HG02610 (cell line): ENCODE measurements at regions not wholly inside any gene's neighbourhood (a gene's known extent, or its start where the extent isn't known, plus 50 kb on each side); places are given as distances from the start of the nearest gene placed in this dataset.

Source experiments
- ATAC-seq: cut with Tn5 transposase; IDR thresholded peaks from one replicate; pipeline ENCODE4 v1.9.1; 2021; ENCODE audit warnings: mild to moderate bottlenecking, moderate library complexity; ENCODE audit not compliant: unreplicated experiment

DNA sequence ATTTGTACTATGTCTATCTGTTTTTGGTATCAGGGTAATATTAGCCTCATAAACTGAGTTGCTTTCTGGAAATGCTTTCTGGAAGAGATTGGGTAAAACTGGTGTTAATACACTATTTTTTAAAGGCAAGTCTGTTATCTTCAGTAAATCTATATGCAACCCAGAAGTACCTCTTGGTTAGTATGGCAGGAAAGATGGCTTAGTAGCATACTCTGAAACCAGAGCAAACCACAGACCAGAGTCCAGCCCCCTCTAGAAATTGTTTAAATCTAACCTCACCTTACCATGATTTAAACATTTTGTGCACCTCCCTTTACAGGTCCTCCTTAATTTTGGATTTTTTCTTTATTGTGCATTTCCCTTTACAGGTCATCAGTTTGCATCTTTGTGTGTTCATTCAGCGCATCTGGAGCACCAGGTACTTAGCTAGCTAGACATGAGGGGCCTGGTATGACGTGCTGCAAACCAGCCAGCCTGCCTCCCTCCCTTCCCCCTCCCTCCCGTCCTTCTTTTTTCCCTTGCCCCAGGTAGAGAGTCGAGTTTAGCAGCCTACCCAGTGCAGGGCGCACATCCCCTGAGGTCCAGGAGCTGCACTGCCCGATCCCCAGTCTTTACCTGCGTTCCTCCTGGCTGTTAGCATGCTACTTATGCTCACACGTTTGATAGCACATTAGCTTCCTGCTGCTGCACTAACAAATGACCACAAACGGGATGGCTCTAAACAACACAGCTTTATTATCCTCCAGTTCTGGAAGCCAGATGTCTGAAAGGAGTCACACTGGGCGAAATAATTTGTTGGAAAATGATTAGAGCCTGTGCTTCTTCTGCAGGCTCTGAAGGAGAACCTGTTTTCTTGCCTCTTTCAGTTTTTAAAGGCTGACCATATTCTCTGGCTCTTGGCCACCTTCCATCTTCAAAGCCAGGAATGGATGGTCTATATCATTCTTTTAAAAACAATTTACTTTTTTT, 299.9 kb upstream of the HABP2 start:
- ATAC-seq: no peak

DNA sequence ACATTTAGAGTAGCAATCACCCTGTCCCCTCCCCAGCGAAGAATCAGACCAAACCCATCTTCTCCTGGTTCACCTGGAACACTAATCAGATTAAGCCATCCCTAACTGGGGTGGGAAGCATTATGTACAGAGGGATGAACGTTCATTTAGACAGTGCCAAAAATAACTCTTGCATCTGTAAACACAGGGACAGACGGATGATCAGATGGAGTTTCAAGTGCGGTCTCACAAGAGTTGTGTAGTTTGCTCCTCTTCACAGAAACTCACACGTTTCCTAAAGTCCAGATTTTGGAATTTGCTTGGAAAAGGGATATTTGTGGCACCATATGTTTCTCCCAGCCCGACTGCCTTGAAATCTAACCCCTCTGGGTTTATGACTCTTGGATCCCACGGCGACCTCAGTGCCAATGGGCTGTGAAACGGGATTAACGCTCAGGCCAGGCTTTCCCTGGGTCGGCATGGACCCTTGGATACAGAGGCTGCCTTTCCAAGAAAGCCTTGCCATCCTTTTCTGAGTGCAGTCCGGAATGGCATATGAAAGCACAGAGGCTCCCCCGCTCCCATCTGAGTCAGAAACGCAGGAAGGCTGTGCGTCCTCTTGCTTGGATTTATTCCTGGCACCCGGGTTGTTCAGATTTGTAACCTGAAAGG, 293.2 kb upstream of the HABP2 start:
- ATAC-seq: no peak

DNA sequence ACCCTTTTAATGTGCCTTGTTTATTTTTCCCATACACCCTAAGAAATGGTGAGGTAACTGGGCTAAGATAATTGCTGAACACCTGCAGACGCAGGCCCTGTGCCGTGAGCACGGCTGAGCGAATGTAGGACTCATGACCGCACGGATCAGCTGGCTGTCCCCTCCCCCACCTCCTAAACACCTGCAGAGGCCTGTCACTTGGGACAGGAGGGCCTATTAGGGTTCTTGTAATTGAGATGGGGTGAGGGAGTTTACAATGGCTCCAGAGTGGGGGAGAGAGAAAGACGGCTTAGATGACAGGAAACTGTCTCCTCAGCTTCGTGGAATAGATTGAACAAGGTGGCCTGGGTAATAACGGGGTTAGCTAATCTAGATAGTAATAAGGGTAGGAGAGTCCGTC, 291.7 kb upstream of the HABP2 start:
- ATAC-seq: no peak

DNA sequence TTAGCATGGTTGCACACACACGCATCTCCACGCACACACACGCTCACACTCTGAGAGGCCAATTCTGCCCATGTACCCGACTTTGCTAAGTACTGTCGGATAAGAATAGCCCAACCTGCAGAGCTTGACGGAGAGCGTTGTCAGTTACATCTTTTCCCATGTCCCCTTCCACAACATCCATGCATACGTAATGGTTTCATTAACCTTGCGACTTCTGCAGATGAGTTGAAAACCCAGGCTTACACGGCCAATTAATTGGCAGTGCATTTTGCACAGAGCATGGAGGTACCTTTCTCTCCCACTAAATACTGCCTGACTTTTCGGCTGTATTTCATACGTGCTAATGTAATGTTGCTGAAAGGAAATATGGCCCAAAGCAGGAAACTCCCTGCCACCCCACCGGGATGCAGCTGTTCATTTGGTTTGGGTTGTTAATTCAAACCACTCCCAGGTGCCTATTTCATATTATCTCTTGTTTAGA, 291.2 kb upstream of the HABP2 start:
- ATAC-seq: no peak

DNA sequence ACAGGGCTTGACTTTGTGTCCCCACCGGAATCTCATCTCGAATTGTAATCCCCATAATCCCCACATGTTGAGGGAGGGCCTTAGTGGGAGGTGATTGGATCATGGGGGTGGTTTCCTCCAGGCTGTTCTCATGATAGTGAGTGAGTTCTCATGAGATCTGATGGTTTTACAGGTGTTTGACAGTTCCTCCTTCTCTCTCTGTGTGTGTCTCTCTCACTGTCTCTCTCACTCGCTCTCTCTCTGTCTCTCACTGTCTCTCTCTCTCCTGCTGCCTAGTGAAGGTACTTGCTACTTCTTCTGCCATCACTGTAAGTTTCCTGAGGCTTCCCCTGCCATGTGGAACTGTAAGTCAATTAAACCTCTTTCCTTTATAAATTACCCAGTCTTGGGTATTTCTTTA, 289.8 kb upstream of the HABP2 start:
- ATAC-seq: no peak

DNA sequence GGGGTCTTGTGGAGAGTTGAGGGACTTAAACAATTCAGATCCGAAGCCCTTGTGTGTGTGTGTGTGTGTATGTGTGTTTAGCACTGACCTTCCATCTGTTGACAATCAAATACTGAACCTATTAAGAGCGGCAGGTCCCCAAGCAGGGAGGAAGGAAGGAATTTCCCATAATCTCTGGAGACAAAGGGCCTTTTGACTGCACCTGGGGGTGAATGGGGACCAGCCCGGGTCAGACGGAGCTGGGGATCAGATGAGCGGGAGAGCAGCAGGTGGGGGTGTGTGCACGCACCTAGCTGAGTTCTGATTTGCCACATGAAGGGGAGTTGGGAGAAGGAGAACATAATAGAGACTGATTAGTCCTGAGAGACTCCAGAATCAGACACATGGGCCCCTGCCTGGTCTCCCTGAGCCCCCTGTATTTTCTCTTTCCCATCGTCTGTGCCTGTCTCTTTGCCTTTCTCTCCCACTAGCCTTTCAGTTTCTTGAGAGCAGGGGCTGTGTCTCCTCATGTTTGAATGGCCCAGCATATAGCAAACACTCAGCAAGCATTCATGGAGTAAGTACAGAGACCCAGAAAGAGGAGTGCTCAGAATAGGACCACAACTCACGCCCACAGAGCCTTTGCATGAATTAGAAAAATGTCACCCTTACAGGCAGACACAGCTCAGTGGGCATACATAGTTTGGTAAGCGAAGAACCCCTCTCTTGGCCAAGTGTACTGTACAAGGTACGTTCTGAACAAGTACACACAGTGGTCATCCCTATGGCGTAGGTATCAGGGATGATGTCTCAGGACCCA, 288.3 kb upstream of the HABP2 start:
- ATAC-seq: no peak

DNA sequence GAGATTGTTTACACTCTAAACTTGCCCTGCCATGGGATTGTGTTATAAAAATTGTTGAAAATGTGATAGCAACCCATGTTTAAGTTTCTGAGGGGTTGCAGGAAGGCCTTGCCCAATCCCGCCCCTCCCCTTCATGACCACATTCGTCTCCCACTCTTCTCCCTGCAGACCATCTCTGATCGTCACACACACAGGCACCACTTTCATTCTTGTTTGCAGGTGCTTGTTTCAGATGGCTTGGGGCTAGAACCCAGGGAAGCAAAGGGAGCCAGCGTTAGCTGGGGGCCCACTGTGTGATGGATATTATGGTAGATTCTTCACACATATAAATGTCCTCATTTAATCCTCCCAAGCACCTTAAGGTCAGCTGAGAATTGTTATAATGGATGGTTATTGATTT, 286.7 kb upstream of the HABP2 start:
- ATAC-seq: no peak

DNA sequence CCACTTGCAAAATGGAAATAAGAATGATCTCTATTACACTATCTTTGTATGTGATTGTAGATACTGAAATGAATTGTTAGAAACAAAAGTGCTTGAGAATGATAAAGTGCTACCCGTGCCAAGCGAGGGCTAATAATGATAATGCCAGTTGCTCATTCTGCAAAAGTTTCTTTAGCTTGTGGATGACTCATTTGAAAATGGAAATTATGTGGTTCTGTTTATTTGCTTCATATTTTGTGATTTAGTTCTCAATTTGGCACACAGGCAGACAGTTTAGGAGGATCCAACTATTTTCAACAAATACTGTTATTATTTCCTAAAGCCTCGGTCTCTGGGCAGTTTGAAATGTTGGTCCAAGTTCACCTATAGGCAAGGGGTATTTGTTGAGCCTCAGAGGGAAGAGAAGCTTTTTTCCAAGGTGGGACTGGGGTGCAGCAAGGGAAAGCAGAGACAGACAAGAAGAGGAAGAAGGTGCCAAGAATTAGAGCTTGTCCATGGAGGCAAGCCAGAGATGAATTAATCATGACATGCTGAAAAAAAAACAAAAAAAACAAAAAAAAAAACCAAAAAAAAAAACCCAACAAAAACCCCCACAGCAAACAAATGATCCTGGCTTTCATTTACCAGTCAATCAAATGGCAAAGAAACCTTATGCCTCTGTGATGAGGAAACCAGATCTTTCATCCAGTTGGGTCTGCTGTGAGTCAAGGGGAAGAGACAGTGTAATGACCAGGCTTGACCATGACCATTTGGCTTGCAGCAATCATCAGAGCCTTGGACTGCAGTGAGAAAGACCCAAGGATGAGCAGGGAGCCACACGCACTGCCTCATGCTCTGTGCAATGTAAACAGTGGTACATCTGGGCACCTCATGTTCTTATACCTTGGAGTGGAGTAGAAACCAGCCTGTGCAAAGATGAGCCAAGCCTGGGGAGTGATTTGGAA, 285.0 kb upstream of the HABP2 start:
- no peak for ATAC-seq

DNA sequence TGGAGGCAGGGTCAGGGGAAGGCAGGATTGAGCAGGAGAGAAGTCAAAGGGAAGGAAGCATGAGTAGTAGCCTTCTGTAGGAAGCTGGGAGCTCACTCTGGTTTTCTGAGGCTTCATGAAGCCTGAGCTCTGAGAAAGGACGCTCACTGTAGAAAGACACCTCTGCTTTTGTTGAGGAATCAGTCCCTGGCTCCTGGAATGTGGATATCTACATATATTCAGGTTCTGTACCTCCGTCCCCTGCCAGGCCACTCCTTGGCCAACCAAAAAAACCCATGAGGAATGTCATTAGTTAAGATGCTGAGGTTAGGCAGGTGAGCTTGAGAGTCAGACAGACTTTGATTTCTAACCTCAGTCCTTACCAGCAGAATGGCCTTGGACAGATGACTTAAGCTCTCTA, 283.5 kb upstream of the HABP2 start:
- ATAC-seq: no peak

DNA sequence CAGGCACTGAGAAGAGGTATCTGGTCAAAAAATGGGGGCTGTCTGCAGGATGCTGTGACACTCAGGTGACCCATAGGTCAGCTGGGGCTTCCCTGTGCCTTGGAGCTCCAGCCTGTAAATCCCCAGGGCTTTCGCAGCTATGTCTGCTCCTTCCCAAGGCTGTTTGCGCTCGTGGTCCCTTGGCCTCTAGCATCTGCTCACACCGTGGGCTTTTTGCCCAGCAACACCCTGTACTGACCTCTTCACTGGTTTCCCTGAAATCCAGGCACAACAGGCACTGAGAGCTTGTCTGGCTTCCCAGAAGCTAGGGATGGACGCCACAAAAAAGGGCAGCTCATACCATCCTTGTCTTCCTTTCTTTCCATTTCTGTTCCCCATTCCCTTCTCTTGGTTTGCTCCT, 280.3 kb upstream of the HABP2 start:
- ATAC-seq: no peak

DNA sequence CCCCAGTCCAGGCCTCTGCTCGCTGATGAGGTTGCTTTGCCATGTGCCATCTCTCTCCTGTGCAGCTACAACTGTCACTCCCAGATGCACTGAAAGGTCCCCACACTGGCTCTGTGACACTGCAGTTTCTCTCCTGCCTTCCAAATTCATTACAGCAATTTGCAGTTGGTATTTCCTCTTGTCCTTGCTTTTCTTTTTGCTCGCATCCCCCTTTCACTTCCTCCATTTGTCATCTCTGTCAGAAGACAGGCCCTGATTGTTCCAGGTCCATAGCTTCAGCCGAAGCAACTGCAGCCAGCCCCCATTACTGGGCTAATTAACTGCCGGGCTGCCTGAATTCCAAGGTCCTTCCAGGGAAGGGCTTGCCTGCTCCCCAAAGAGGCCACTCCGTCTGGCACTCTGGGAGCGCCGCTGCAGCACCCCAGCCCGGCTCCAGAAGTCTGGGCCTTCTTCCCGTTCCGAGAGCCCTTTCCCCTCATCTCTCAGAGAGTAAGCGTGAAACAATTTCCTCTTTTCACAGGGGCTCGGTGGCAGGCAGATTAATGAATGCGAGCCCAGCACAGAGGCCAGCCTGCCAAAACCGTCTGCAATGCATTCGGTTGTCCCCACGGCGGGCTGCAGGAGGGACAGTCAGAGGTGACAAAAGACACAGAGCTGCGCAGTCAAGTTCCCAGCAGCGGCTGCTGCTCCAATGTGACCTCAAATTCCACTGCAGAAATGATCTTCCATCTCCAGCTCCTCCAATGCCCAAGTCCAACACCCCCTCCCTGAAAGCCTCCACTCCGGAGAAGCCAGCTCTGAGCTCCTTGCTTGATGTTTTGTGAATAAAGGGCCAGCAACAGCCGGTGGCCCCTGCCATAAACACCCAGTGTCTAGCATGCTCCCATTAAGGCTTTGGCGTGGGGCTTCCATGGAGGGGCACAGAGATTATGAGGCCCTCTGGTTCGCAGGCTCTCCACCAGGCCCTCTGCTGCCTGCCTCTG, 279.4 kb upstream of the HABP2 start:
- ATAC-seq: no peak

DNA sequence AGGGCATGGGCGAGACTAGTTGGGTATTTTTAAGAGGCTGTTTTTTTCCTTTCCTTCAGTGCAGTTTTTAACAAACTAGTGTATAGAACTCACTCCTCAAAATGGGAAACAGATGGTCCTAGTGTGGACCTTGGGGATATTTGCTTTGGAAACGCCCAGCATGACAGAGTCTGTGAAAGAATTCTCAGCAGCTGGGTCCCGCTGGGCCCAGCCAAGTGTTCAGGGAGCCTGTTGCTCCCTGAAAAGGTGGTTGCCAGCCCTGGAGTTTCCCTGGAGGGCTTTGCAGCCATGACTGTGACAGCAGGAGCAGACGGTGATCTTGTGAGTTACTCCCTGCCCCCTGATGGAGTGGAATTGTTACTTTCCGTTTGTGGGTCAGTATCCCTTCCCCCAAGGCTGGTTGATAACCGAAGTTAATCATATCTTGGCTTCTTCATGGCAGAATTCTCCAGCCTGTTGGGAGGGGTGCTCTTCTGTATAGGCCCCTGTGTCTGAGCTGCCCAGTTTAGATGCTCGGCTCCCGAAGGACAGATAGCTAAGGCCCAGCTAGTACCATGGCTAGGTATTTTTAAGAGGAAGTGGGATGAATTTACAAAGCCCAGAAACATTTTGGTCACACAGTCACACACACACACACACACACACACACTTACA, 278.6 kb upstream of the HABP2 start:
- no peak for ATAC-seq

DNA sequence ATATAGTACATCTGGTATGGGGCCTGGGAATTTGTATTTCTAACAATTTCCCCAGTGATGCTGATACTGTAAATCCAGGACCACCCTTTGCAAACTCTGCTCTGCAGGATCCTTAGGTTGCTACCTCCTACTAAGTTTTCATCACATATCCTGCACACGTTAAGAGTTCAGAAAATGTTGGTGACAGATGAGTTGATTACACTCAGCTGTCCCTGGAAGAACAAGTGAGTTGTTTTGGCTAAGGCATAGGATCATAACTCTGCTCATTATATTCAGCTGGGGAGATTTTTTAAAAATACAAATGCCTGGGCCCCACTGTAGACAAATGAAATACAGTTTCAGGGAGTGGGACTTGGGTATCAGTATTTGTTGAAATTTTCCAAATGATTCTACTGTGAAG, 274.6 kb upstream of the HABP2 start:
- ATAC-seq: no peak

DNA sequence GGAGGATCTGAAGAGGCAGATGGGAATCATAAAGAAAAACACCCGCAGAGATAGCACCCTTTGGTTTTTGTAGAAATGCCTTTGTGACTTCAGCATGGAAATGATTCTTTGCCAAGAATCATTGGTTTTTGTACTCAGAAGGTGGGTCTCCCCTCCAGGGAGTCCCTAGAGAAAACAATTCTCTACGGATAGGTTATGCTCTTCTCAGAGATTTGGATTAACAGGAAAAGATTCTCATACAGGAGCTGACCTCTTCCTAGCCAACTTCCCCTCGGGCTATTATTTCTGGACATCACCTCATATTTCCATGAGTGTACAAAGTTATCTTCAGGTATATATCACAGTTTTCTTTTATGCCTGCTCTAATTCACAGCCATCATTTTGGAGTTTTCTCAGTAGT, 274.2 kb upstream of the HABP2 start:
- no peak for ATAC-seq

DNA sequence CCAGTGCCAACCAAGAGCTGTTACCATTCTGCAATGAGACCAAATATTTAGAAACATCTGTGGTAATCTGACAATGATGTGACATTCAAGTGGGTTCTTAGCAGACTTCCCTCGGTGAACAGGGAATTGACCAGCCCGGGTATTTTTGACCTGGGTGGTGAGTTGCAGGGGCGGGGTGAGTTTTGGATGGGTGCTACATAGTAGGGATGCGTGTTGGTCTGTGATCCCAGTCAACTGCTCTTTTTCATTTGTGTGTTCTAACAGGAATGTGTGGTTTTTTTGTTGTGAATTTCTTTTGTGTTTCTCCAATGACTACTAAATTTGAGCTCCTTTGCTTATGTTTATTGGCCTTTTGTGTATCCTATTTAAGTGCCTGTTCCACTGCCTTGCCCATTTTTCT, 273.6 kb upstream of the HABP2 start:
- ATAC-seq: no peak

DNA sequence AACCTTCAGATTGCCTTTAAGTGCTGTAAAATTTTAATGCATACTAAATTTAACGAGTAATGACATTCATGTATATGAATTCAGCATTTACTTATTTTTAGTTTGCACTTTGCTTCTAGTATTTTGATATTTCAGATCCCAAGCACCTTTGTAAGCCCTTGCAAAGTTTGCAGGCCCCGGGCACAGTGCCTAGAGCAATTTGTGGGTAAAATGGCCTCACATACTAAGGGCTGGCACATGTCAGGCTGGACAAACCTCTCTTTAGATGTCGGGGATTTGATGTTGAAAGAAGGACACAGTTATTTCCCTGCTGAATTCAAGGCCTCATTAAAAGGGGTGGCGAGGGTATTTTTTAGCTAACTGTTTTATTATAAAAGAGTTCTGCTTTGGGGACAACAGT, 270.3 kb upstream of the HABP2 start:
- no peak for ATAC-seq

DNA sequence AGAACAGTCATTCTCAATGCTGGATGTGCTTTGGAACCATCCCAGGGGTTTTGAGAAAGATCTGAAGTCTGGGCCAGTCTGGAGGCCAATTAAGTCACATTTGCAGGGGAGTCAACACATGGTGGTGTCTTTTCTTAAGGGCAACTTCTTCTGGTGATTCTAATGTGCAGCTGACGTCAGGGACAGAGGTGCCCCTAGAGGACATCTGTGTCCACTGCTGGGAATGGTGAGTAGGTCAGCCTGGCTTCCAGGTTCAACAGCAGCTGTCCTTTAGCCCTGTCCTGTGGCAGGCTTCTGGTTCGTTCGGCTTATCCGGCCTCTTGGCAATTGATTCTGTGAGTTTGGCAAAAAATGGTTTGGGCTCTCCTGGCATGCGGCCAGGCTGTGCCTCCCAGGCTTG, 269.7 kb upstream of the HABP2 start:
- ATAC-seq: no peak

DNA sequence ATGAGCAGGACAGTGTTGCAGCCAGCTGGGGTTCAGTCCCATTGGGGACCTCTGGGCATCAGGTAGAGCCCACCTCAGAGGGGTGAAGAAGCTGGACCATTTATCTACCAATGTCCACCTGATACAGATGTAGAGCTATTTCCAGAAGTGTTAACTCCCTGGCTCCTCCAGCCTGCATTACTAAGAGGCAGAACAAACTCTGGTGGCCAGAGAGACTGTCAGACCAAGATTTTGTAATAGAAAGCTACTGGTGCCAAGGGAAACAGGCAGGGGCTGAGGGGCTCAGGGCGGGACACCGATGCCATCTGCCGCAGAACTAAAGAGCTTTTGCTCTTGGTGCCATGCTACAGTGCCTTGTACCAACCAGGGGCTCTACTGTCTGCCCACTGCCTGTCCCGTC, 268.2 kb upstream of the HABP2 start:
- ATAC-seq: no peak

DNA sequence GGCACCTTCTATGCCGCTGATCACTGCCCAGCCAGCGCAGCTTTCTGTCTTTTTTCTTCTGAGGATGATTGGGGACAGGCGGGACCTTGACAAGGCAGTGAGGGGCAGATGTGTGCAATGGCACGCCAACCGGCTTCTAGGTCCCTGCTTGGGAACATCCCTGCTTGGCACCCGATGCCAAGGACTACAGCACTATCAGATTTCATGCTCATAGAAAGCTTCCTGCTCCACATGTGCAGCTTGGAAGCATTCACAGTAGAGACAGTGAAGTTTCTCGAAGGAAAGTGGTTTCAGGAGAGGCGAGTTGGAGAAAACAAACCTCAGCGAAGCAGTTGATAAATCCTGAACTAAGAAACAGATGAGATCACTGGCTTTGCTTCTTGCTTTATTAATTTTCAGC, 267.5 kb upstream of the HABP2 start:
- no peak for ATAC-seq
